Liver (tissue), 3 donors: ENCODE measurements at regions not wholly inside any gene's neighbourhood (a gene's known extent, or its start where the extent isn't known, plus 50 kb on each side); places are given as distances from the start of the nearest gene placed in this dataset.

Experiments
- ATF3 ChIP-seq: IDR thresholded peaks from 2 replicates; pipeline ENCODE4 v1.6.1; 2016; ENCODE audit warnings: antibody characterized with exemption
- FOXA1 ChIP-seq: IDR thresholded peaks from 2 replicates; pipeline ENCODE4 v1.6.1; 2016; ENCODE audit warnings: antibody characterized with exemption
- GABPA ChIP-seq, 2 donors: IDR thresholded peaks in 1 of 2; conservative IDR thresholded peaks in 1 of 2; 2 replicates each; pipeline ENCODE4 v1.6.1; 2016; ENCODE audit warnings: antibody characterized with exemption in 2 of 2, mild to moderate bottlenecking in 1 of 2, moderate library complexity in 1 of 2
- JUND ChIP-seq, 2 donors: IDR thresholded peaks; 2 replicates each; pipeline ENCODE4 v1.6.1; 2016; ENCODE audit warnings: antibody characterized with exemption in 2 of 2
- NR2F2 ChIP-seq: IDR thresholded peaks from 2 replicates; pipeline ENCODE4 v1.6.1; 2016; ENCODE audit warnings: antibody characterized with exemption
- RAD21 ChIP-seq, 2 donors: IDR thresholded peaks; 2 replicates each; pipeline ENCODE4 v1.6.1; 2016; ENCODE audit warnings: antibody characterized with exemption in 2 of 2, mild to moderate bottlenecking in 2 of 2
- REST ChIP-seq: IDR thresholded peaks from 2 replicates; pipeline ENCODE4 v1.6.1; 2016; ENCODE audit warnings: antibody characterized with exemption, mild to moderate bottlenecking
- RXRA ChIP-seq, 2 donors: IDR thresholded peaks; 2 replicates each; pipeline ENCODE4 v1.6.1; 2017 to 2018; ENCODE audit warnings: antibody characterized with exemption in 2 of 2, mild to moderate bottlenecking in 1 of 2
- SP1 ChIP-seq: IDR thresholded peaks from 2 replicates; pipeline ENCODE4 v1.6.1; 2018; ENCODE audit warnings: antibody characterized with exemption, mild to moderate bottlenecking
- TAF1 ChIP-seq: conservative IDR thresholded peaks from 2 replicates; pipeline ENCODE4 v1.6.1; 2016; ENCODE audit warnings: antibody characterized with exemption, mild to moderate bottlenecking
- YY1 ChIP-seq: IDR thresholded peaks from 2 replicates; pipeline ENCODE4 v1.6.1; 2016; ENCODE audit warnings: antibody characterized with exemption, mild to moderate bottlenecking
- TF ChIP-seq, protein P1 (sequence below): fragments of 150-350 bp; IDR thresholded peaks from 2 replicates; pipeline ENCODE4 v1.5.1; 2017; ENCODE audit warnings: improper control_type of control experiment, low read depth, low read length; ENCODE audit not compliant: missing input control
- TF ChIP-seq, protein P2 (sequence below): IDR thresholded peaks from 2 replicates; pipeline ENCODE4 v1.6.1; 2016; ENCODE audit warnings: antibody characterized with exemption
- donor health status: healthy.
- donor health status: healthy.

- TF ChIP-seq, protein P1, sequence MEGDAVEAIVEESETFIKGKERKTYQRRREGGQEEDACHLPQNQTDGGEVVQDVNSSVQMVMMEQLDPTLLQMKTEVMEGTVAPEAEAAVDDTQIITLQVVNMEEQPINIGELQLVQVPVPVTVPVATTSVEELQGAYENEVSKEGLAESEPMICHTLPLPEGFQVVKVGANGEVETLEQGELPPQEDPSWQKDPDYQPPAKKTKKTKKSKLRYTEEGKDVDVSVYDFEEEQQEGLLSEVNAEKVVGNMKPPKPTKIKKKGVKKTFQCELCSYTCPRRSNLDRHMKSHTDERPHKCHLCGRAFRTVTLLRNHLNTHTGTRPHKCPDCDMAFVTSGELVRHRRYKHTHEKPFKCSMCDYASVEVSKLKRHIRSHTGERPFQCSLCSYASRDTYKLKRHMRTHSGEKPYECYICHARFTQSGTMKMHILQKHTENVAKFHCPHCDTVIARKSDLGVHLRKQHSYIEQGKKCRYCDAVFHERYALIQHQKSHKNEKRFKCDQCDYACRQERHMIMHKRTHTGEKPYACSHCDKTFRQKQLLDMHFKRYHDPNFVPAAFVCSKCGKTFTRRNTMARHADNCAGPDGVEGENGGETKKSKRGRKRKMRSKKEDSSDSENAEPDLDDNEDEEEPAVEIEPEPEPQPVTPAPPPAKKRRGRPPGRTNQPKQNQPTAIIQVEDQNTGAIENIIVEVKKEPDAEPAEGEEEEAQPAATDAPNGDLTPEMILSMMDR, result no peak
- TF ChIP-seq ATF3, result no peak
- no peak for TF ChIP-seq GABPA (IDR thresholded peaks at IDR 0.05 in 1 of 2, conservative IDR thresholded peaks at IDR 0.05 in 1 of 2)
- TF ChIP-seq RAD21 (IDR thresholded peaks at IDR 0.05), result no peak
- no peak for TF ChIP-seq YY1
- TF ChIP-seq, protein P2, sequence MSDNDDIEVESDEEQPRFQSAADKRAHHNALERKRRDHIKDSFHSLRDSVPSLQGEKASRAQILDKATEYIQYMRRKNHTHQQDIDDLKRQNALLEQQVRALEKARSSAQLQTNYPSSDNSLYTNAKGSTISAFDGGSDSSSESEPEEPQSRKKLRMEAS, result no peak
- TF ChIP-seq JUND (IDR thresholded peaks at IDR 0.05), result no peak
- TF ChIP-seq NR2F2, result no peak
- TF ChIP-seq RXRA (IDR thresholded peaks at IDR 0.05), result no peak
- TF ChIP-seq REST, result no peak
- TF ChIP-seq TAF1, result no peak
- TF ChIP-seq SP1, result no peak
- no peak for TF ChIP-seq FOXA1
Observed at GRCh38 chr14:83830316-83830715, 1699.6 kb upstream of the FLRT2 start.
